Epithelial cell of prostate (primary cell): ENCODE measurements at regions not wholly inside any gene's neighbourhood (a gene's known extent, or its start where the extent isn't known, plus 50 kb on each side); places are given as distances from the start of the nearest gene placed in this dataset.

Experiments
- DNase-seq: peaks from one replicate; pipeline ENCODE4 v3.0.0-alpha.2; 2011; ENCODE audit warnings: low read depth, low spot score
- H3K27ac ChIP-seq: fragments of 450-650 bp; 2 replicates; pipeline ENCODE4 v1.5.1; 2017; ENCODE audit warnings: mild to moderate bottlenecking

GRCh38 chrX:8232406-8232805, 61.3 kb upstream of the VCX2 start:
- no peak overlapping the region for H3K27ac ChIP-seq
- no peak for DNase-seq

GRCh38 chrX:8233091-8233490, 62.0 kb upstream of the VCX2 start:
- no peak overlapping the region for H3K27ac ChIP-seq
- DNase-seq, result no peak

GRCh38 chrX:8235026-8235425, 64.0 kb upstream of the VCX2 start:
- no peak overlapping the region for H3K27ac ChIP-seq
- DNase-seq, result no peak

- no peak for DNase-seq
- no peak overlapping the region for H3K27ac ChIP-seq
Measured at GRCh38 chrX:8237718-8238117, 66.7 kb upstream of the VCX2 start.

- H3K27ac ChIP-seq, result no peak overlapping the region
- DNase-seq, result no peak
Measured at GRCh38 chrX:8242431-8243020, 71.5 kb upstream of the VCX2 start.

- no peak for DNase-seq
- H3K27ac ChIP-seq, result no peak overlapping the region
Measured at GRCh38 chrX:8244301-8244700, 73.2 kb upstream of the VCX2 start.

- no peak for DNase-seq
- H3K27ac ChIP-seq, result no peak overlapping the region
Measured at GRCh38 chrX:8245411-8245810, 74.3 kb upstream of the VCX2 start.

GRCh38 chrX:8253096-8253495, 82.0 kb upstream of the VCX2 start:
- no peak for DNase-seq
- no peak overlapping the region for H3K27ac ChIP-seq

GRCh38 chrX:8254401-8254800, 83.3 kb upstream of the VCX2 start:
- DNase-seq, result no peak
- no peak overlapping the region for H3K27ac ChIP-seq

- DNase-seq, result no peak
Measured at GRCh38 chrX:8272821-8273220, 101.8 kb upstream of the VCX2 start.

GRCh38 chrX:8273451-8273895, 102.4 kb upstream of the VCX2 start:
- peak overlapping the region; percentile 32 for H3K27ac ChIP-seq
- DNase-seq, result no peak

More at GRCh38 chrX:8272821-8273220, 101.8 kb upstream of the VCX2 start:
- H3K27ac ChIP-seq, result peak overlapping the region; percentile 32

- peak overlapping the region; percentile 32 for H3K27ac ChIP-seq
Measured at GRCh38 chrX:8274170-8274569, 103.1 kb upstream of the VCX2 start.

GRCh38 chrX:8278557-8278956, 107.5 kb upstream of the VCX2 start:
- no peak overlapping the region for H3K27ac ChIP-seq
- DNase-seq, result no peak

More at GRCh38 chrX:8274170-8274569, 103.1 kb upstream of the VCX2 start:
- no peak for DNase-seq

- H3K27ac ChIP-seq, result no peak overlapping the region
- no peak for DNase-seq
Measured at GRCh38 chrX:8279323-8279722, 108.3 kb upstream of the VCX2 start.

- DNase-seq, result no peak
- H3K27ac ChIP-seq, result no peak overlapping the region
Measured at GRCh38 chrX:8284131-8284530, 113.1 kb upstream of the VCX2 start.

GRCh38 chrX:8288590-8288989, 117.5 kb upstream of the VCX2 start:
- peak; percentile 20 for DNase-seq
- peak overlapping the region; percentile 22 for H3K27ac ChIP-seq

- H3K27ac ChIP-seq, result no peak overlapping the region
- no peak for DNase-seq
Measured at GRCh38 chrX:8289523-8289922, 118.5 kb upstream of the VCX2 start.

GRCh38 chrX:8297766-8298165, 126.7 kb upstream of the VCX2 start:
- H3K27ac ChIP-seq, result no peak overlapping the region
- DNase-seq, result no peak

- H3K27ac ChIP-seq, result peak overlapping the region; percentile 37
- no peak for DNase-seq
Measured at GRCh38 chrX:8304668-8305067, 133.6 kb upstream of the VCX2 start.

- H3K27ac ChIP-seq, result peak overlapping the region; percentile 37
- no peak for DNase-seq
Measured at GRCh38 chrX:8305350-8305749, 134.3 kb upstream of the VCX2 start.

- no peak for DNase-seq
- H3K27ac ChIP-seq, result no peak overlapping the region
Measured at GRCh38 chrX:8306291-8306925, 135.3 kb upstream of the VCX2 start.

GRCh38 chrX:8310409-8310808, 139.3 kb upstream of the VCX2 start:
- H3K27ac ChIP-seq, result no peak overlapping the region
- no peak for DNase-seq
